Esophagus muscularis mucosa (tissue), 4 donors: ENCODE measurements at regions not wholly inside any gene's neighbourhood (a gene's known extent, or its start where the extent isn't known, plus 50 kb on each side); places are given as distances from the start of the nearest gene placed in this dataset.
A peak's percentile ranks its signal among the peaks of the same experiment; 100 is the strongest.

Experiments
- DNase-seq: peaks from one replicate; pipeline ENCODE4 v3.0.0-alpha.2; 2017; ENCODE audit errors: extremely low spot score
- H3K27ac ChIP-seq, 4 donors: fragments of 200-600 bp; sonication (generic); replicated peaks in 1 of 4; 1 replicate in 3 of 4; 2 replicates in 1 of 4; pipeline ENCODE4 v1.5.1; 2016 to 2019; ENCODE audit warnings: mild to moderate bottlenecking in 1 of 4
- H3K27me3 ChIP-seq, 4 donors: fragments of 200-600 bp; sonication (generic); one replicate each; pipeline versions ENCODE4 v1.5.1 to v1.6.0; 2016 to 2019
- H3K36me3 ChIP-seq, 4 donors: fragments of 200-600 bp; sonication (generic); one replicate each; pipeline ENCODE4 v1.5.1; 2016 to 2019
- H3K4me1 ChIP-seq, 4 donors: fragments of 200-600 bp; sonication (generic); one replicate each; pipeline ENCODE4 v1.5.1; 2016 to 2019
- H3K4me3 ChIP-seq, 4 donors: fragments of 200-600 bp; sonication (generic); 1 replicate in 2 of 4; 2 replicates in 2 of 4; pipeline ENCODE4 v1.5.1; 2016 to 2019; ENCODE audit warnings: mild to moderate bottlenecking in 4 of 4, moderate library complexity in 1 of 4
- H3K9me3 ChIP-seq, 4 donors: fragments of 200-600 bp; sonication (generic); 1 replicate in 3 of 4; 2 replicates in 1 of 4; pipeline ENCODE4 v1.5.1; 2016 to 2019
- EP300 ChIP-seq: sonication (generic); formaldehyde crosslinking; IDR thresholded peaks from one replicate; pipeline ENCODE4 v1.6.1; 2017; ENCODE audit warnings: antibody characterized with exemption
- POLR2A ChIP-seq: fragments of 450-650 bp; IDR thresholded peaks from one replicate; pipeline ENCODE4 v1.6.1; 2017; ENCODE audit warnings: antibody characterized with exemption, moderate library complexity, mild to moderate bottlenecking, low read depth
- POLR2AphosphoS5 ChIP-seq, 2 donors: sonication (generic); formaldehyde crosslinking; IDR thresholded peaks; one replicate each; pipeline ENCODE4 v1.6.1; 2017; ENCODE audit warnings: antibody characterized with exemption in 2 of 2
- WGBS: methylation state at CpG from one replicate; pipeline ENCODE4 v1.1.5; 2018; 5-methylcytosine and 5-hydroxymethylcytosine counted together
- intact Hi-C: fragments of 100-400 bp; cut with DNase I; formaldehyde crosslinking; loops from one replicate; pipeline ENCODE4 v1.15.1; 2023
- TF ChIP-seq, protein P1 (sequence below), 3 experiments: fragments of 200-600 bp in 2 of 3; fragments of 450-650 bp in 1 of 3; sonication (generic) in 2 of 3; IDR thresholded peaks; one replicate each; pipeline ENCODE4 v1.5.1; 2017 to 2019; ENCODE audit warnings: antibody characterized with exemption in 3 of 3, mild to moderate bottlenecking in 2 of 3, moderate library complexity in 1 of 3

DNA sequence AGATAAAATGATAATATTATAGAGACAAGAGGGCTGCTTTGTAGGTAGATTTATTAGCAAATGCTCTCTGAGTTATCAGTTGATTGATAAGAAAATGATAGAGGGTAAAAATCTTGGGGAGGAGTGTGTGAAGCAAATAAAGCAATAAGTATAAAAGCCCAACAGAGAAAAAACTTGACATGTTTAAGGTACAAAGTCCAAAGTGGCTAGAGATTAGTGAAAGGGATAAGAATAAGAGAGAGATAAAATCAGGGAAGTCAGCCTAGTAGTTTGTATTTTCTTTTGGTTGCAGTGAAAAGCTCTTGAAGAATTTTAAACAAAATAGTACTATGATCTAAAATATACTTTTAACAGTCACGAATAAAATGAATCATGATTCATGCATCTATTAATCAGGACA, 246.2 kb upstream of the LRIG3 start:
- DNase-seq, result no peak
- Histone ChIP-seq H3K27ac (no peak overlapping the region), H3K4me3 (no peak overlapping the region), H3K9me3 (no peaks in the 10 kb centered on the region), H3K4me1 (no peaks in the 10 kb centered on the region), H3K36me3 (no peaks in the 10 kb centered on the region), H3K27me3 (no peaks in the 10 kb centered on the region)
- WGBS, result 30% methylated on average over 1 of the region's 1 CpG
- no peak for TF ChIP-seq POLR2AphosphoS5 (IDR thresholded peaks at IDR 0.05)
- no peak for TF ChIP-seq EP300
- TF ChIP-seq, protein P1, sequence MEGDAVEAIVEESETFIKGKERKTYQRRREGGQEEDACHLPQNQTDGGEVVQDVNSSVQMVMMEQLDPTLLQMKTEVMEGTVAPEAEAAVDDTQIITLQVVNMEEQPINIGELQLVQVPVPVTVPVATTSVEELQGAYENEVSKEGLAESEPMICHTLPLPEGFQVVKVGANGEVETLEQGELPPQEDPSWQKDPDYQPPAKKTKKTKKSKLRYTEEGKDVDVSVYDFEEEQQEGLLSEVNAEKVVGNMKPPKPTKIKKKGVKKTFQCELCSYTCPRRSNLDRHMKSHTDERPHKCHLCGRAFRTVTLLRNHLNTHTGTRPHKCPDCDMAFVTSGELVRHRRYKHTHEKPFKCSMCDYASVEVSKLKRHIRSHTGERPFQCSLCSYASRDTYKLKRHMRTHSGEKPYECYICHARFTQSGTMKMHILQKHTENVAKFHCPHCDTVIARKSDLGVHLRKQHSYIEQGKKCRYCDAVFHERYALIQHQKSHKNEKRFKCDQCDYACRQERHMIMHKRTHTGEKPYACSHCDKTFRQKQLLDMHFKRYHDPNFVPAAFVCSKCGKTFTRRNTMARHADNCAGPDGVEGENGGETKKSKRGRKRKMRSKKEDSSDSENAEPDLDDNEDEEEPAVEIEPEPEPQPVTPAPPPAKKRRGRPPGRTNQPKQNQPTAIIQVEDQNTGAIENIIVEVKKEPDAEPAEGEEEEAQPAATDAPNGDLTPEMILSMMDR (IDR thresholded peaks at IDR 0.05), result no peak
- TF ChIP-seq POLR2A, result no peak
- intact Hi-C loops, result loop anchor here (10.0 kb wide), 2 partner anchors 822 to 1182 kb away; no protein-coding TSS in a partner anchor

- Histone ChIP-seq H3K36me3 (no peaks in the 10 kb centered on the region), H3K27ac (no peak overlapping the region), H3K27me3 (no peaks in the 10 kb centered on the region), H3K9me3 (no peaks in the 10 kb centered on the region), H3K4me3 (no peak overlapping the region), H3K4me1 (no peaks in the 10 kb centered on the region)
- 36% methylated on average over 4 of the region's 4 CpGs for WGBS
- TF ChIP-seq, protein P1 (IDR thresholded peaks at IDR 0.05), result peak; percentile 39 to 55 (median 53)
- TF ChIP-seq EP300 (no peak), POLR2AphosphoS5 (IDR thresholded peaks at IDR 0.05) (no peak), POLR2A (no peak)
- intact Hi-C loops, result loop anchor here (10.0 kb wide), 2 partner anchors 820 to 1180 kb away; no protein-coding TSS in a partner anchor
- DNase-seq, result no peak
Measured at GRCh38 chr12:59164991-59165718, 244.9 kb upstream of the LRIG3 start.

DNA sequence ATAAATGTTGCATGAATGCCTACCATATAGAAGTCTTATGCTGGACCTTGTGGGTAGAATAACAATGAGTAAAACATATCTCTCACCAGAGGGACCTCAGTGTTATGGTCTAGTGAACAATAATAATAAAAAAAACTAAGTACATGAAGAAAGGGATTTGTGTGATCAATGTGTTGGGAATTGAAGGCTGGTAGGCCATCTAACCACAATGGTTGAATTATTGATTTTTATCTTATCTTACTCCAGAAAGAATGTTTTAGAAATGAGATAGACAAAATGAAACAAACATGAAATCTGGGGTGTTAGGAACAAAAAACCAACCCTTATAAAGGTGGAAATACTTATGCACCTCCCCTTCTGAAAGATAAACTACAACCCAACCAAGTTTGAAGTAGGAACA, 243.9 kb upstream of the LRIG3 start:
- Histone ChIP-seq H3K36me3 (no peaks in the 10 kb centered on the region), H3K9me3 (no peaks in the 10 kb centered on the region), H3K27ac (no peak overlapping the region), H3K27me3 (no peaks in the 10 kb centered on the region), H3K4me3 (no peak overlapping the region), H3K4me1 (no peaks in the 10 kb centered on the region)
- TF ChIP-seq EP300 (no peak), POLR2A (no peak), POLR2AphosphoS5 (IDR thresholded peaks at IDR 0.05) (no peak)
- TF ChIP-seq, protein P1 (IDR thresholded peaks at IDR 0.05), result no peak
- DNase-seq, result no peak
- intact Hi-C loops, result loop anchor here (10.0 kb wide), 2 partner anchors 819 to 1179 kb away; no protein-coding TSS in a partner anchor

- no peaks in the 10 kb centered on the region for H3K9me3 ChIP-seq
- H3K27me3 ChIP-seq, result no peaks in the 10 kb centered on the region
- no peaks in the 10 kb centered on the region for H3K4me1 ChIP-seq
- intact Hi-C loops, result no loop called here
- H3K4me3 ChIP-seq, result no peak overlapping the region
- TF ChIP-seq EP300 (no peak), POLR2A (no peak), POLR2AphosphoS5 (IDR thresholded peaks at IDR 0.05) (no peak)
- TF ChIP-seq, protein P1 (IDR thresholded peaks at IDR 0.05), result no peak
- H3K27ac ChIP-seq, result no peak overlapping the region
- no peak for DNase-seq
- WGBS, result 92% methylated on average over 4 of the region's 4 CpGs
- no peaks in the 10 kb centered on the region for H3K36me3 ChIP-seq
Measured at GRCh38 chr12:59158681-59159080, 238.4 kb upstream of the LRIG3 start.
